ENCODE measurements at regions not wholly inside any gene's neighbourhood (a gene's known extent, or its start where the extent isn't known, plus 50 kb on each side); places are given as distances from the start of the nearest gene placed in this dataset.

- Histone ChIP-seq H3K9me3 (ENCODE audit: low read length) (no peaks in the 10 kb centered on the region), H3K4me1 (ENCODE audit: low read length) (no peaks in the 10 kb centered on the region), H3K27ac (ENCODE audit: low read length) (no peak overlapping the region), H2AFZ (ENCODE audit: low read length) (no peak overlapping the region), H3K9me2 (replicated peaks; ENCODE audit: insufficient read depth, low read length) (no peaks in the 10 kb centered on the region), H3K36me3 (ENCODE audit: insufficient read depth, low read length) (no peaks in the 10 kb centered on the region), H3K79me2 (ENCODE audit: low read length) (no peaks in the 10 kb centered on the region), H3K4me3 (ENCODE audit: low read length) (no peak overlapping the region), H4K20me1 (ENCODE audit: insufficient read depth, low read depth, low read length) (no peaks in the 10 kb centered on the region), H3K9ac (ENCODE audit: low read length) (no peak overlapping the region), H3K4me2 (ENCODE audit: low read depth, low read length, poor library complexity, severe bottlenecking) (no peak overlapping the region), H3K27me3 (ENCODE audit: low read length) (no peaks in the 10 kb centered on the region)
- DNase-seq = no peak
Measured at GRCh38 chr3:176712191-176712590, 485.1 kb downstream of the TBL1XR1 start.

DNA sequence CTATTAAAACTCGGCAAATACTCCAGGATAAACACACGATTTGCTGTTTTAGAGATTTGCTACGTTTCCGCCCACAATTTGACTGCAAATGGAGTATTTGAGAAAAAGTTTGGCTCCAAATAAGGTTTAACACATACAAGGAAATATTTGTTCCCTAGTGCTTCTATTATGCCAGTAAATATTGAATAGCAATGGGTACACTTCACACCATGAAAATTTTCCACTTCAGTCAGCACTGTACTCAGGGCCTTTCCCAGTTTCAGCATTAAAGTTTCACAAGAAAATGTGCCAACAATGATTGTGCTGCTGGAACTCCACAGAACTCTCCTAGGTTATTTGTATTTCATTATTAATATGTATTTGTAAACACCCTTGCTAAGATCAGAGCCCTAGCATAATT lies 498.0 kb downstream of the TBL1XR1 start:
- DNase-seq = no peak
- H3K9me3 ChIP-seq (ENCODE audit: low read length) = no peaks in the 10 kb centered on the region
- H3K36me3 ChIP-seq (ENCODE audit: insufficient read depth, low read length) = no peaks in the 10 kb centered on the region
- no peaks in the 10 kb centered on the region for H3K27me3 ChIP-seq (ENCODE audit: low read length)
- H3K9me2 ChIP-seq (replicated peaks; ENCODE audit: insufficient read depth, low read length) = no peaks in the 10 kb centered on the region
- H3K4me2 ChIP-seq (ENCODE audit: low read depth, low read length, poor library complexity, severe bottlenecking) = no peak overlapping the region
- no peak overlapping the region for H3K4me3 ChIP-seq (ENCODE audit: low read length)
- H3K27ac ChIP-seq (ENCODE audit: low read length) = no peak overlapping the region
- no peak overlapping the region for H3K9ac ChIP-seq (ENCODE audit: low read length)
- no peaks in the 10 kb centered on the region for H4K20me1 ChIP-seq (ENCODE audit: insufficient read depth, low read depth, low read length)
- H3K79me2 ChIP-seq (ENCODE audit: low read length) = no peaks in the 10 kb centered on the region
- no peak overlapping the region for H2AFZ ChIP-seq (ENCODE audit: low read length)
- H3K4me1 ChIP-seq (ENCODE audit: low read length) = no peaks in the 10 kb centered on the region

DNA sequence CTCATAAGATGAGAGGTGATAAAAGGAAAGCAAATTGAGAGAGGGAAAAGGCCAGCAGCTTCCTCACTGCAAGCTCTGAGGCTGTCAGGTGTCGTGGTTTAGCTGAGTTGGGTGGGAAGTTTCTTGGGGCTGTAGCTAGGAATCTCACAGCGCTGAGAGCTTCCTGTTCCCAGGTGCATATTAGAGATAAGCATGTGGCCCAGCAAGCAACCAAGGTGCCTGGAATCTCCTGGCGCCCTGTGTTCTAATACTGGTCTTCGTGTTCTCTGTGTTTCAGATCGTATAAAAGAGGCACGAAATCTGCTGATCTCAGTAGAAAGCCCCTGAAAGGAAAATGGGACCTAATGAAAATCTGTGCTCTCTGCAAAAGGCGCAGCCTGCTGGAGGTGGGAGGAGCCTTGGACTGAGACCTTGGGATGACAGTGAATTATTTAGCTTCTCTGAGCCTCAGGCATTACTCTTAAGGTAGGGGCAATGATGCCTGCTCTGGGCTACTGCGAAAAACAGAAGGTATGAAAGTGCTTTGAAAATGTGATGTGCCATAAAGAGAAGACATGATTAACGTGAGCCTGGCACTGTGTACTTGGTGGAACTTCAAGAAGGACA lies 499.9 kb downstream of the TBL1XR1 start:
- Histone ChIP-seq H3K9me2 (replicated peaks; ENCODE audit: insufficient read depth, low read length) (no peaks in the 10 kb centered on the region), H3K36me3 (ENCODE audit: insufficient read depth, low read length) (no peaks in the 10 kb centered on the region), H3K27ac (ENCODE audit: low read length) (no peak overlapping the region), H3K79me2 (ENCODE audit: low read length) (no peaks in the 10 kb centered on the region), H3K4me2 (ENCODE audit: low read depth, low read length, poor library complexity, severe bottlenecking) (no peak overlapping the region), H3K4me3 (ENCODE audit: low read length) (no peak overlapping the region), H2AFZ (ENCODE audit: low read length) (no peak overlapping the region), H4K20me1 (ENCODE audit: insufficient read depth, low read depth, low read length) (no peaks in the 10 kb centered on the region), H3K9ac (ENCODE audit: low read length) (no peak overlapping the region), H3K27me3 (ENCODE audit: low read length) (no peaks in the 10 kb centered on the region), H3K9me3 (ENCODE audit: low read length) (no peaks in the 10 kb centered on the region), H3K4me1 (ENCODE audit: low read length) (no peaks in the 10 kb centered on the region)
- no peak for DNase-seq

DNA sequence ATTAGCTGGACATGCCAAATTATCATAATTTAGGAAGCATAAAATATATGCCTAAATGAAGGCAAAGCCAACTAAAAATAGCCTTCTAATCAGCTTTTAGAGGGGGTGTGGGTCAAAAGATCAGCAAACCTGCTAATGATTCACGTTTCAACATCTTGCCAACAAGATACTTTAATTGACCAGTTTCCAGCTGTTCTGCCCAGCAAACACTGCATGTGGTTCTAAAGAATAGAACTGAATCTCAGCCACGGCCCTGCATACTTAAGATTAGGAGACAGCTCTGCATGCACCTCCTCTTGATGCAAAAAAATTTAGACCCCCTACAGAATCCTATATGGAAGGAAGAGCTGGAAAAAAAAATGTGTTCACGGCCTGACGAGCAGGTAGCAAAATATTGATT lies 500.5 kb downstream of the TBL1XR1 start:
- Histone ChIP-seq H3K36me3 (ENCODE audit: insufficient read depth, low read length) (no peaks in the 10 kb centered on the region), H2AFZ (ENCODE audit: low read length) (no peak overlapping the region), H3K27me3 (ENCODE audit: low read length) (no peaks in the 10 kb centered on the region), H3K4me1 (ENCODE audit: low read length) (no peaks in the 10 kb centered on the region), H3K4me3 (ENCODE audit: low read length) (no peak overlapping the region), H3K9me2 (replicated peaks; ENCODE audit: insufficient read depth, low read length) (no peaks in the 10 kb centered on the region), H3K9me3 (ENCODE audit: low read length) (no peaks in the 10 kb centered on the region), H3K9ac (ENCODE audit: low read length) (no peak overlapping the region), H3K27ac (ENCODE audit: low read length) (no peak overlapping the region), H4K20me1 (ENCODE audit: insufficient read depth, low read depth, low read length) (no peaks in the 10 kb centered on the region), H3K79me2 (ENCODE audit: low read length) (no peaks in the 10 kb centered on the region), H3K4me2 (ENCODE audit: low read depth, low read length, poor library complexity, severe bottlenecking) (no peak overlapping the region)
- DNase-seq = no peak

DNA sequence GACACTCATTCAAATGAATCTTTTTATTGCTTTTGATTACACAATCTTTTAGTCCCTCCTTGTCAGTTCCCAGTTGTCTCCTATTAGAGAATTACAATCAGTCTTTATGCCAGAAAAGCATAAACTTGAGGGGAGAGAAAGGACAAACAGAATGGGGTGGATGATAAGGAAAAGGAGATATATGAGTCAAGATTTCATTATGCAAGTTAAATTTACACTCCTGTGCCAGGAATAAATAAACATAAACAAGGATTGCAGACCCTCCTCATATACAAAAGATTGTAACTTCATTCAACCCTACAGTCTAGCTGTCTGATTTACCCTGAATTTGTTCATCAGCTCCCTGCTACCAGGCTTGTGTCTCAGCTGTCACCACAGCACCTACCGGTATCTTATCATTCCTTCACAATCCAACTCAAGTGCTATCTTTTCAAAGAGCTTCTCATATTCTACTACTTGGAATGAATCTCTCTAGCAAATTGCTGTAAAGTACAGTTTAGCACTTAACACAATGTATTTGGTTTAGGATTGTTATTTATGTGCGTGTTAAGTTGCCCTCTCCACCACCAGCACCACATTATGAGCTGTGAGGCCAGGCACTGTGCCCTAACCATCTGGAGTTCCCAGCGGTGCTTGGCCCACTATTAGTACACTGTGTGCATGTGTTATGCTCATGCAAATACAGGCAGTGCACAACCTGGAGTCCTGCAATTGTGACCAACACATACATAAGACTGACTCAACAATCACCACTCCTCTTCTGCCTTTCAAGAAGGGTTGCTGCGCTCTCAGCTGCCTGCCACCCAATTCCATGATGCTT lies 504.1 kb downstream of the TBL1XR1 start:
- H3K9me3 ChIP-seq (ENCODE audit: low read length) = no peaks in the 10 kb centered on the region
- H3K79me2 ChIP-seq (ENCODE audit: low read length) = no peaks in the 10 kb centered on the region
- H3K36me3 ChIP-seq (ENCODE audit: insufficient read depth, low read length) = no peaks in the 10 kb centered on the region
- no peaks in the 10 kb centered on the region for H3K27me3 ChIP-seq (ENCODE audit: low read length)
- H3K4me3 ChIP-seq (ENCODE audit: low read length) = no peak overlapping the region
- no peak for DNase-seq
- H4K20me1 ChIP-seq (ENCODE audit: insufficient read depth, low read depth, low read length) = no peaks in the 10 kb centered on the region
- no peaks in the 10 kb centered on the region for H3K9me2 ChIP-seq (replicated peaks; ENCODE audit: insufficient read depth, low read length)
- no peak overlapping the region for H3K27ac ChIP-seq (ENCODE audit: low read length)
- H3K4me1 ChIP-seq (ENCODE audit: low read length) = no peaks in the 10 kb centered on the region
- H3K9ac ChIP-seq (ENCODE audit: low read length) = no peak overlapping the region
- no peak overlapping the region for H2AFZ ChIP-seq (ENCODE audit: low read length)
- no peak overlapping the region for H3K4me2 ChIP-seq (ENCODE audit: low read depth, low read length, poor library complexity, severe bottlenecking)

- Histone ChIP-seq H3K4me2 (ENCODE audit: low read depth, low read length, poor library complexity, severe bottlenecking) (no peak overlapping the region), H3K27ac (ENCODE audit: low read length) (no peak overlapping the region), H3K79me2 (ENCODE audit: low read length) (no peaks in the 10 kb centered on the region), H4K20me1 (ENCODE audit: insufficient read depth, low read depth, low read length) (no peaks in the 10 kb centered on the region), H2AFZ (ENCODE audit: low read length) (no peak overlapping the region), H3K9me3 (ENCODE audit: low read length) (no peaks in the 10 kb centered on the region; the same call in 1 of the 2 replicates), H3K36me3 (ENCODE audit: insufficient read depth, low read length) (no peaks in the 10 kb centered on the region), H3K4me3 (ENCODE audit: low read length) (no peak overlapping the region), H3K4me1 (ENCODE audit: low read length) (no peaks in the 10 kb centered on the region), H3K9me2 (replicated peaks; ENCODE audit: insufficient read depth, low read length) (no peaks in the 10 kb centered on the region), H3K27me3 (ENCODE audit: low read length) (no peaks in the 10 kb centered on the region), H3K9ac (ENCODE audit: low read length) (no peak overlapping the region)
- DNase-seq = no peak
Measured at GRCh38 chr3:176692199-176692965, 504.9 kb downstream of the TBL1XR1 start.

DNA sequence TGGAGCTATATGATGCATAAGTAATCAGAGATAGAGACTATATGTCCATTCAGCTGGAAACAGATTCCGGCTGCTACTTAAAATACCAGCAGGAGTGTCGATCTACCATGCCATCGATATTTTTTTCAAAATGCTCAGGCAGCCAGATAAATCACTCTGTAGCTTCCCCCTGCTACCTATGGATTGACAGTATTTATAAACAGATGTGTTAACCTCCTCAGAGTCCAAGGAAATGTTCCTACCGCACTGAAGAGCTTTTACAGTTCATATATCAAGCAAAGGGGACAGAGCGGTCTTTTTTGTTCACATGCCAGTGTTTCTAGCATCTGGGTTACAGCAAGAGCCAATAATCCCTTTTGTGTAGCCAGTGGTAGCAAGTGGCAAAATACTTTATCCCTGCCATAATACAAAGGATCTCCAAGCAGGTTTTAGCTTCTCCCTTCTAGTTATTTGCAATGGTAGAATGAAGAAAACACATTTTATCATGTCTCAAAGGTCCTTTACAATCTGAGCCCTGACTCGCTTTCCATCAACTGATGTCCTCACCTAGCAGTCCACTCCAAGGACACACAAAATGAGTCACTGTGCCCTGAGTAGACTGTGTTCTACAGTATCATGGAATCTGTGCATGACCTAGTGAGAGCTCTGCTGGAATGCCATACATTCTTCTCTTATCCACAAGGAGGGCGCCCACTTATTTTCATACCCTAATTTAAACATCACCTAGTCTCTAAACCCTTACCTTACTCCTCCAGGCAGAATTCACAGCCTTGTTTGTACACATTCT lies 507.0 kb downstream of the TBL1XR1 start:
- Histone ChIP-seq H2AFZ (ENCODE audit: low read length) (no peak overlapping the region), H3K9ac (ENCODE audit: low read length) (no peak overlapping the region), H3K4me1 (ENCODE audit: low read length) (no peaks in the 10 kb centered on the region), H3K9me2 (replicated peaks; ENCODE audit: insufficient read depth, low read length) (no peaks in the 10 kb centered on the region), H4K20me1 (ENCODE audit: insufficient read depth, low read depth, low read length) (no peaks in the 10 kb centered on the region), H3K79me2 (ENCODE audit: low read length) (no peaks in the 10 kb centered on the region), H3K4me2 (ENCODE audit: low read depth, low read length, poor library complexity, severe bottlenecking) (no peak overlapping the region), H3K4me3 (ENCODE audit: low read length) (no peak overlapping the region), H3K9me3 (ENCODE audit: low read length) (no peaks in the 10 kb centered on the region; the same call in 1 of the 2 replicates), H3K27ac (ENCODE audit: low read length) (no peak overlapping the region), H3K27me3 (ENCODE audit: low read length) (no peaks in the 10 kb centered on the region), H3K36me3 (ENCODE audit: insufficient read depth, low read length) (no peaks in the 10 kb centered on the region)
- no peak for DNase-seq
